ENCODE measurements at regions not wholly inside any gene's neighbourhood (a gene's known extent, or its start where the extent isn't known, plus 50 kb on each side); places are given as distances from the start of the nearest gene placed in this dataset.

- Histone ChIP-seq H3K4me3 (replicated peaks in 1 of 2; ENCODE audit: low read depth in 1 of 2, low read length in 2 of 2) (no peak overlapping the region), H3K79me2 (ENCODE audit: insufficient read depth, low read length) (no peaks in the 10 kb centered on the region), H3K4me2 (ENCODE audit: low read length) (no peak overlapping the region), H4K20me1 (ENCODE audit: insufficient read depth) (no peaks in the 10 kb centered on the region), H3K4me1 (ENCODE audit: control insufficient read depth in 1 of 2, insufficient read depth in 2 of 2, low read length in 2 of 2) (no peaks in the 10 kb centered on the region), H3K9ac (ENCODE audit: low read length) (no peak overlapping the region), H3K9me3 (ENCODE audit: control insufficient read depth in 1 of 2, insufficient read depth in 1 of 2, low read depth in 1 of 2, low read length in 2 of 2) (no peaks in the 10 kb centered on the region), H3K27ac (ENCODE audit: low read depth, low read length) (no peak overlapping the region), H2AFZ (ENCODE audit: low read depth, low read length, poor library complexity, severe bottlenecking) (no peak overlapping the region), H3K27me3 (ENCODE audit: insufficient read depth, low read length) (no peaks in the 10 kb centered on the region), H3K9me2 (ENCODE audit: insufficient read depth) (no peaks in the 10 kb centered on the region), H3K36me3 (ENCODE audit: control insufficient read depth in 1 of 2, insufficient read depth in 2 of 2, low read length in 2 of 2) (no peaks in the 10 kb centered on the region)
- CTCF ChIA-PET = no interaction called here
- BruUV-seq (replicated peaks) = no TSS peak
- DNase-seq (ENCODE audit: low read depth, low spot score) (no peak), ATAC-seq (no peak)
- RAD21 ChIA-PET (ENCODE audit: low non-redundant PET in 1 of 2, low total read pairs in 2 of 2, uncharacterized antibody in 2 of 2, unreplicated experiment in 2 of 2) = no interaction called here
- intact Hi-C loops (cut with micrococcal nuclease) = no loop called here
- no peak for TF ChIP-seq EZH2phosphoT487 (IDR thresholded peaks at IDR 0.05; ENCODE audit: borderline replicate concordance)
- no peak for TF ChIP-seq ZFX (IDR thresholded peaks at IDR 0.05)
- TF ChIP-seq ELF1 (IDR thresholded peaks at IDR 0.05; ENCODE audit: borderline replicate concordance, low read depth) = no peak
- no peak for TF ChIP-seq FOSL1 (IDR thresholded peaks at IDR 0.05; ENCODE audit: low read depth)
- no peak for TF ChIP-seq EZH2 (IDR thresholded peaks at IDR 0.05)
- TF ChIP-seq REST (IDR thresholded peaks at IDR 0.05; ENCODE audit: low read depth) = no peak
- TF ChIP-seq SP1 (IDR thresholded peaks at IDR 0.05; ENCODE audit: low read depth) = no peak
- POLR2A ChIA-PET = interaction anchor here (1.0 kb wide), 1 partner anchor 12 kb away, joined by 3 read pairs; no protein-coding TSS in a partner anchor
These were observed 592.5 kb downstream of the PCDH18 start for GRCh38 chr4:136939781-136940180.

- no peak for ATAC-seq
- H3K9me3 ChIP-seq (ENCODE audit: control insufficient read depth in 1 of 2, insufficient read depth in 1 of 2, low read depth in 1 of 2, low read length in 2 of 2) = no peaks in the 10 kb centered on the region
- no TSS peak for BruUV-seq (replicated peaks)
- no peaks in the 10 kb centered on the region for H3K79me2 ChIP-seq (ENCODE audit: insufficient read depth, low read length)
- H3K4me2 ChIP-seq (ENCODE audit: low read length) = no peak overlapping the region
- CTCF ChIA-PET = no interaction called here
- no peaks in the 10 kb centered on the region for H3K36me3 ChIP-seq (ENCODE audit: control insufficient read depth in 1 of 2, insufficient read depth in 2 of 2, low read length in 2 of 2)
- no peaks in the 10 kb centered on the region for H3K9me2 ChIP-seq (ENCODE audit: insufficient read depth)
- no peak overlapping the region for H2AFZ ChIP-seq (ENCODE audit: low read depth, low read length, poor library complexity, severe bottlenecking)
- RAD21 ChIA-PET (ENCODE audit: low non-redundant PET in 1 of 2, low total read pairs in 2 of 2, uncharacterized antibody in 2 of 2, unreplicated experiment in 2 of 2) = no interaction called here
- H3K4me3 ChIP-seq (replicated peaks in 1 of 2; ENCODE audit: low read depth in 1 of 2, low read length in 2 of 2) = no peak overlapping the region
- H3K4me1 ChIP-seq (ENCODE audit: control insufficient read depth in 1 of 2, insufficient read depth in 2 of 2, low read length in 2 of 2) = no peaks in the 10 kb centered on the region
- no peaks in the 10 kb centered on the region for H3K27me3 ChIP-seq (ENCODE audit: insufficient read depth, low read length)
- no peak for DNase-seq (ENCODE audit: low read depth, low spot score)
- POLR2A ChIA-PET = no interaction called here
- H3K27ac ChIP-seq (ENCODE audit: low read depth, low read length) = no peak overlapping the region
- H3K9ac ChIP-seq (ENCODE audit: low read length) = no peak overlapping the region
- no peaks in the 10 kb centered on the region for H4K20me1 ChIP-seq (ENCODE audit: insufficient read depth)
- intact Hi-C loops (cut with micrococcal nuclease) = no loop called here
- TF ChIP-seq ZNF274 (IDR thresholded peaks at IDR 0.05; ENCODE audit: low read depth, low read length) = no peak
- TF ChIP-seq POLR2A (IDR thresholded peaks at IDR 0.05; ENCODE audit: borderline replicate concordance, extremely low read depth, insufficient read depth, insufficient read length) = no peak
- no peak for TF ChIP-seq JUND (IDR thresholded peaks at IDR 0.05)
- TF ChIP-seq SRF (IDR thresholded peaks at IDR 0.05; ENCODE audit: low read depth) = no peak
- no peak for TF ChIP-seq REST (IDR thresholded peaks at IDR 0.05; ENCODE audit: low read depth)
- no peak for TF ChIP-seq YY1 (IDR thresholded peaks at IDR 0.05; ENCODE audit: extremely low read depth, insufficient replicate concordance, low read depth, low read length)
- TF ChIP-seq SP1 (IDR thresholded peaks at IDR 0.05; ENCODE audit: low read depth) = no peak
- no peak for TF ChIP-seq CBX3 (IDR thresholded peaks at IDR 0.05; ENCODE audit: low read depth)
- TF ChIP-seq CEBPB (IDR thresholded peaks at IDR 0.05; ENCODE audit: low read depth) = no peak
These were observed 596.4 kb downstream of the PCDH18 start for GRCh38 chr4:136935871-136936270.

Measured in HCT116 (cell line).